ENCODE measurements at regions not wholly inside any gene's neighbourhood (a gene's known extent, or its start where the extent isn't known, plus 50 kb on each side); places are given as distances from the start of the nearest gene placed in this dataset.

DNA sequence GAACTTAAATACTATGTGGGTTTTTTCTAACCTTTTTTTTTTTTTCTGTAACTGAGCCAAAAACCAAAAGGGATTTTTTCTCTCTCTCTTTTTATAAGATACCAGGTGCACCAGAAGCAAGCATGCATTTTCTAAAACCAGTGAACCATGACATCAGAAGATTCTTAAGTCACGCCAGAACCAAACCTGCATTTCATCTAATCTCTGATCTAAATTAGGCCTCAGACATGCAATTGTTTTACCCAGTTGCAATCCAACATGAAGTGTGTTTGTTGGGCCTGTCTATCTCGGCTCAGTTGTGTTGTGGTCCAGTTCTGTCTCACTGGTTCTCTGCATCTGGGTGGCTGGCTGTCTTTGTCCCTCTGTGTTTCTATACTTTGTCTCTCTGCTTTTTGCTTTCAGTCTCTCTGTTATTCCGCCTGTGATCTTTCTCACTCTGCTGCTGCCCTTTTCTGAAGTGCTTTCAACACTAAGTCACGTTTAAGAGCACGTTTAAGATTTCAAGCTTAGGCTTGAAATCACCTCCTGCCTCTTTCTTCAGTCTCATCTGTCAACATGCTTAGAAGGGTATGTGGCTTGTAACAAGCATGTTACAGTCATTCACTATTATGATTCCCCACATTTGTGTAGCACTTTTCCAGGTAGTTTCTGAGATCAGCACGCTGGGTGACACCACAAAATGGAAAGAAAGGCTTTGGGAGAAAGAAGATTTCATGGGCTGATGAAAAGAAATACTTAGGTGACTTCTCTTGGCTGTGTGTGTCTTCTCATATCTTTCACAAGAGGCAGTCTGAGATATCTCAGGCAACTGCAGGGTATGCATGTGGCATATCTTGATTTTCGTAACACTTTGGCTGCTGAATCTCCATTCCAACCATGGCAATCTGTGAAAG is 488.9 kb downstream of the SHISA9 start:
- H3K27me3 Mint-ChIP-seq (ENCODE audit: low read depth, poor library complexity), result no peaks in the 10 kb centered on the region
- H3K27ac Mint-ChIP-seq, result no peak overlapping the region
- TF ChIP-seq, protein P1, sequence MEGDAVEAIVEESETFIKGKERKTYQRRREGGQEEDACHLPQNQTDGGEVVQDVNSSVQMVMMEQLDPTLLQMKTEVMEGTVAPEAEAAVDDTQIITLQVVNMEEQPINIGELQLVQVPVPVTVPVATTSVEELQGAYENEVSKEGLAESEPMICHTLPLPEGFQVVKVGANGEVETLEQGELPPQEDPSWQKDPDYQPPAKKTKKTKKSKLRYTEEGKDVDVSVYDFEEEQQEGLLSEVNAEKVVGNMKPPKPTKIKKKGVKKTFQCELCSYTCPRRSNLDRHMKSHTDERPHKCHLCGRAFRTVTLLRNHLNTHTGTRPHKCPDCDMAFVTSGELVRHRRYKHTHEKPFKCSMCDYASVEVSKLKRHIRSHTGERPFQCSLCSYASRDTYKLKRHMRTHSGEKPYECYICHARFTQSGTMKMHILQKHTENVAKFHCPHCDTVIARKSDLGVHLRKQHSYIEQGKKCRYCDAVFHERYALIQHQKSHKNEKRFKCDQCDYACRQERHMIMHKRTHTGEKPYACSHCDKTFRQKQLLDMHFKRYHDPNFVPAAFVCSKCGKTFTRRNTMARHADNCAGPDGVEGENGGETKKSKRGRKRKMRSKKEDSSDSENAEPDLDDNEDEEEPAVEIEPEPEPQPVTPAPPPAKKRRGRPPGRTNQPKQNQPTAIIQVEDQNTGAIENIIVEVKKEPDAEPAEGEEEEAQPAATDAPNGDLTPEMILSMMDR (IDR thresholded peaks at IDR 0.05), result no peak
- peaks cover 6% of the 10 kb centered on the region for H3K4me1 Mint-ChIP-seq
- no peak for DNase-seq
- no peak overlapping the region for H3K4me3 Mint-ChIP-seq
- peaks cover 34% of the 10 kb centered on the region for H3K9me3 Mint-ChIP-seq
- no peaks in the 10 kb centered on the region for H3K36me3 Mint-ChIP-seq (ENCODE audit: low read depth)

DNA sequence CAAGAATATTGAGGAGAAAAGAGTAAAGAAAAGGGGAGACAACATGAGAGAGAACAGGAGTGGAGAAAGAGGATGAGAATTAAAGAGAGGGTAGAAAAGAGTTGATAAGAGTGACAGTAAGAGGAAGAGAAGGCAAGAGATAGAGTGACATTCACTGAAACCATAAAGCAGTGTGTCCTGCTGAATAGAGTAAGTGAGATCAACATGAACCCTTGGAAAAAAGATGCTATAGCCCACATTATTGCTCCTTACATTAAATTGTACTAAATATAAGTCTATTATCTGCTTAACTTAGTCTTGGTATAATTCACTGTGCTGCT is 489.5 kb downstream of the SHISA9 start:
- H3K4me3 Mint-ChIP-seq, result no peak overlapping the region
- TF ChIP-seq, protein P1 (IDR thresholded peaks at IDR 0.05), result no peak
- DNase-seq, result no peak
- H3K36me3 Mint-ChIP-seq (ENCODE audit: low read depth), result no peaks in the 10 kb centered on the region
- peaks cover 6% of the 10 kb centered on the region for H3K4me1 Mint-ChIP-seq
- no peak overlapping the region for H3K27ac Mint-ChIP-seq
- peaks cover 30% of the 10 kb centered on the region for H3K9me3 Mint-ChIP-seq
- no peaks in the 10 kb centered on the region for H3K27me3 Mint-ChIP-seq (ENCODE audit: low read depth, poor library complexity)

DNA sequence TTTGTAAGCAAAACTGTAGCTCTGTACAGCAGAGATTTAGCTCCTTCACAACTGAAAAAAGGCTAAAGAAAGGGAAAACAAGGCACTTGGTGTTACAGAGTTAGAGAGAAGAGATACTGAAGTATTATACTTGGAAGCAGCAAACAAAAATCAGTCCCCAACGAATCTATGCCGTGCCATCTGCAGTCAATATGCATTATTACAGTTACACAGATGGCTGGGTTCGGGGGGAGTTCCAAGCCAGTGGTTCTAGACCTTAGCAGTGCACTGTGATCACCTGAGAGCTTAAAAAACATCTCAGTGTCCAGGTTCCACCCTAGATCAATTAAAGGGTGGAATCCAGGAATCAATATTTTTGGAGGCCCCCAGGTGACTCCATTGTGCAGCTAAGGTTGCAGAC is 489.9 kb downstream of the SHISA9 start:
- Mint-ChIP-seq H3K36me3 (ENCODE audit: low read depth) (no peaks in the 10 kb centered on the region), H3K9me3 (peaks cover 26% of the 10 kb centered on the region), H3K4me1 (peaks cover 6% of the 10 kb centered on the region), H3K27me3 (ENCODE audit: low read depth, poor library complexity) (no peaks in the 10 kb centered on the region), H3K27ac (no peak overlapping the region), H3K4me3 (no peak overlapping the region)
- TF ChIP-seq, protein P1 (IDR thresholded peaks at IDR 0.05), result no peak
- no peak for DNase-seq

DNA sequence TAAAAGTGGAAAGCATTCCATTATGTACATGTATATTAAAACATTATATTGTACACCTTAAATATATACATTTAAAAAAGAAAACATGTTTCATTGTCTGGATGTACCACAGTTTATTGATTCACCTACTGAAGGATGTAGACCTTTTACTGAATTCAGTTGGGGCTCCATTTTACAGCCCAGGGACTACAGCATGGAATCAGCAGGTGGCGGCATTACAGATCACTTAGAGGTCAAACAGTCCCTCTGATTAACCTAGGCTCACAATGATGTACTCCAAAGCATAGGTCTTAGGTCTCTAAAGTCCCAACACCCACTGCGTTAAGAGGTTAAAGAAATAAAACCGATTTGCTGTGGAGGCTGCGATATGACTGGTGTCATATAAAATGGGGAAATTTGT is 490.9 kb downstream of the SHISA9 start:
- Mint-ChIP-seq H3K36me3 (ENCODE audit: low read depth) (no peaks in the 10 kb centered on the region), H3K4me1 (peaks cover 6% of the 10 kb centered on the region), H3K27me3 (ENCODE audit: low read depth, poor library complexity) (no peaks in the 10 kb centered on the region), H3K9me3 (peaks cover 16% of the 10 kb centered on the region), H3K4me3 (no peak overlapping the region), H3K27ac (no peak overlapping the region)
- DNase-seq, result no peak
- TF ChIP-seq, protein P1 (IDR thresholded peaks at IDR 0.05), result no peak

DNA sequence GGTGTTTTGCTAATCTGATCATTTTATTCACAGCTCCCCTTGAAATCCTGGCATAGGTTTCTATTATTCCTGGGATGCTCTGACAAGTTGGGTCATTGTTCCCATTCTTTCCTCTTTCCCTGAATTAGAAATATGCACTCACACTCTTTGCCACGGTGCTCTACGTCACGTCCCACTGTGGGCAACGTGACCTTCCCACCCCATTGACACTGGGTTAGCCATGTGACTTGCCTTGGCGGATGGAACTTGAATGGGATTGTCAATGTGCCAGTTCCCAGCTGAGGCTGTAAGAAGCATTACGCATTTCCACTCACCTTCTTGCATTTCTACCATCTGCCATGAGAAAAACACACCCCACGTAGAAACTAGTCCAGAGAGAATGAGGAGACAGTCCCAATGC is 492.4 kb downstream of the SHISA9 start:
- Mint-ChIP-seq H3K36me3 (ENCODE audit: low read depth) (no peaks in the 10 kb centered on the region), H3K27ac (no peak overlapping the region), H3K4me3 (no peak overlapping the region), H3K4me1 (peaks cover 6% of the 10 kb centered on the region), H3K27me3 (ENCODE audit: low read depth, poor library complexity) (no peaks in the 10 kb centered on the region), H3K9me3 (peaks cover 5% of the 10 kb centered on the region)
- DNase-seq, result no peak
- TF ChIP-seq, protein P1 (IDR thresholded peaks at IDR 0.05), result no peak

DNA sequence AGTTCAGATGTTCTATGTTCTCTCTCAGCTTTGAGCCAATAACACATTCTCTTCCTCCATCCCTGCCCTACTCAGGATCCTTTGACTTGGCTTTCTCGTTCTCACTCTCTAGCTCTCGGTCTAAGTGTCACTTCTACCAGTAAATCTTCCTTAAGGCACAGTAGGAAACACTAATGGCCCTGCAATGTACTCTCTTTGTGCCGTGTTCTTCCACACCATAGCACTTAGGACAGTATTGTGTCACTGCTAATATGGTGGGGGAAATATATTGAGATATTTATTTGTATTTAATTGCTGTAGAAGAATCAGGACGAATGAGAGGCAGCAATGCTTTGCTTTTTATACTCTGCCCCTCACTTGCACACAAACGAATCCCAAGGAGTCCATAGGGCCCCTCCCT is 493.1 kb downstream of the SHISA9 start:
- DNase-seq, result no peak
- Mint-ChIP-seq H3K36me3 (ENCODE audit: low read depth) (no peaks in the 10 kb centered on the region), H3K27ac (no peak overlapping the region), H3K9me3 (no peaks in the 10 kb centered on the region), H3K4me3 (no peak overlapping the region), H3K27me3 (ENCODE audit: low read depth, poor library complexity) (no peaks in the 10 kb centered on the region), H3K4me1 (peaks cover 6% of the 10 kb centered on the region)
- TF ChIP-seq, protein P1 (IDR thresholded peaks at IDR 0.05), result no peak
